GM21723 (cell line): ENCODE measurements at regions not wholly inside any gene's neighbourhood (a gene's known extent, or its start where the extent isn't known, plus 50 kb on each side); places are given as distances from the start of the nearest gene placed in this dataset.

Source experiments
- ATAC-seq: cut with Tn5 transposase; IDR thresholded peaks from one replicate; pipeline ENCODE4 v1.9.1; 2021; ENCODE audit warnings: mild to moderate bottlenecking, moderate library complexity; ENCODE audit not compliant: unreplicated experiment

- ATAC-seq = no peak
Measured at GRCh38 chr18:40921845-40922629, 1033.0 kb upstream of the PIK3C3 start.

DNA sequence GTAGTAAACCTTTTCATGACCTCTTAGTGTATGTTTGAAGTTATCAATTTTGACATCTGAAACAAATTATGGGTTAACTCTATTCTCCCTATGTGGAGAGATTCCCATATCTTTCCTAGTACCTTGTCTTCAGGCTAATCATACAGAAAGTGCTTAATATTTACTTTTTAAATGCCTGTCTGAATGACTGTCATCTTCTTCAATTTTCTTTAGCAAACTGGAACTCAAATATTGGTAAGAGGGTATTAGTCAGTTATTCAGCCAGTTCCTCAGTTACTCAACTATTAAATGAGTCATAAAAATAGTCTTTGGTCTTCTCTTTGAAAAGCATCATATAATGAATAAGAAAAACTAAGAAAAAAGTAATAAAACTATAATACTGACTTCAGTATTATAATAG, 1038.0 kb upstream of the PIK3C3 start:
- no peak for ATAC-seq

DNA sequence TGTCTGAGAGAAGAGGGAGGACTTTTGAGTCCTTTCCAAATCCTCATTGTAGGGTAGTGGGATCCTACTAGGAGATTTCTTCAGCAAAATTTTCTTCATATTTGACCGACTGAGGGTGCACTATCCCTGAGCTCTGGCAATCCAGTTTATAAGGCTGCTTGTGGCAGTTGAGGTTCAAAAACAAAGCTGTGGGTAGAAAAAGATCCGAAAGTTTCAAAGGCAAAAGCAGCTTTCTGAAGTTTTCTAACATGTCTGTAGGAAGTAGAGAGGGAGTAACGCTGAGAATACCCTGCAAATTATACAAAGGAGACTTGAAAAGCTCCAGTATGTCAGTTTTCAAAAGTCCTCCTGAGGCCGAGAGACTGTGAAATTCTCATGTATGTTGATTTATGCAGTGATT, 1039.3 kb upstream of the PIK3C3 start:
- ATAC-seq = no peak

GRCh38 chr18:40911582-40912254, 1043.3 kb upstream of the PIK3C3 start:
- ATAC-seq = no peak

- ATAC-seq = no peak
Measured at GRCh38 chr18:40911041-40911440, 1044.0 kb upstream of the PIK3C3 start.

DNA sequence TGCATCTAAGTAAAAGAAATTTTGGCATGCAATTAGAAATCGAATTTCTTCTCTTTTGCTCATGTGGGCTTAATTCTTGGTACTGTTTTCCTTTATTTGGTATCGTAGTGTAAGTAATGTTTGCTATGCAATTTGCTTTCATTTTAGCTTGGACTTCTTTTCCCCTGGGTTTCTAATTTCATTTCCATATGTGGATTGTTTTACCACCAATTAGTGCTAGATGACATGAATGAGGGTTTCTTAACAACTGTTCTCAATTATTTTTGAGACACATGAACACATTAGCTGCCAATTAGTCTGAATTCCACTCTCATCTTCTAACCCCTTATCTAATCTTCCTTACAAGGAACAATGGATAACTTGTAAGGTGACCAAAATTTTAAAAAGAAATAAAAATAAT, 1047.2 kb upstream of the PIK3C3 start:
- no peak for ATAC-seq

- no peak for ATAC-seq
Measured at GRCh38 chr18:40904295-40904694, 1050.7 kb upstream of the PIK3C3 start.

GRCh38 chr18:40902436-40902835, 1052.6 kb upstream of the PIK3C3 start:
- no peak for ATAC-seq

DNA sequence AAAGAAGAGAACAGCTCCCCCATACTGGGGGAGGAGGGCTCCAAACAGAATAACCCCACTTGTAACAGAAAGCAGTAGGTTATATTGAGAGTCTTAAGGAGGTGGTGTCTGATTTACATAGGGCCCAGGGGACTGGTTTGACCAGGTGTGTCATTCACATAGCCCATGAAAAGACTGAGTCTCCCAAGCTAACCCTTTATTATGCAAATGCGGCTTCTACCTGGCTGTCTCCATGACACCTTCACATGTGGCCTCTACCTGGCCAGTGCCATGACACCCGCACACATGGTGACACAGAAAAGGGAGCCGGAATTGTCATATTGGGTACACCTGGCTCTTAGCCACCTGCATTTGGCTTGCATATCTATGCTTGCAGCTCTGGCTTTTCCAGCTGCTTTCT, 1057.2 kb upstream of the PIK3C3 start:
- no peak for ATAC-seq

DNA sequence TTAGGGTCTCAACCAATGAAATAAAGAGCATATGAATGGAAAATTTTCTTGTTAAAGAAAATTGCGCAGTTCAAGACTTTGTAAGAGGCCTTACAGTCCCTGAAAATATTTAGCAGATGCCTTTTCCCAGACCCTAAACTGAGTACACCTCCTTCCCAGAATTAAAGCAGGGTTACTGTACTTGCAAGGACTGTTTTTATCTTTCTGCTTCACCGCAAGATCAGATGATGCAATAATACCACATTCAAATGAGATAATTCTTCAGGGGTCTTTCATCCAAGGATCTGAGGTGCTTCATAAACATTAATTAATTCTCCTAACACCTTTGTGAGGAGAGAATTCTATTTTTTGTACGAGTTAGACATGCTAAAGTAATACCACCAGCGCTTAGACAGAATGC, 1071.8 kb upstream of the PIK3C3 start:
- ATAC-seq = no peak

DNA sequence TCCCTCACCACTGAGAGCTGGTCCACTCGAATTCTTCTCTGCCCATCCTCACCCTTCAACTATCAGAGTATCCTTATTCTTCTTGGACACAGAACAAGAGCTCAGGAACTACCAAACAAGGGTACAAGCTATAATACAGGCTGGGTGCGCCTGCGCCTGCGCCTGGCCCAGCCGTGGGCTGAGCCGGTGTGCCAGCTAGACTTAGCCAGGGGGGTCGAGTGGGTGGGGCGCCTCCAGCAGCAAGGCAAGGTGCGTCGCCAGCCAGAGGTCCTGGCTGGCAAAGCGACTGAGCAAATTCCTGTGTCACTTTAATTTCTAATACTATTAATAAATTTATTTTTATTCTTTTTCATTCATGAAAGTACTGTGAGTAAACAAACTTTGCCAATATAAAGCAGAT, 1072.6 kb upstream of the PIK3C3 start:
- no peak for ATAC-seq

DNA sequence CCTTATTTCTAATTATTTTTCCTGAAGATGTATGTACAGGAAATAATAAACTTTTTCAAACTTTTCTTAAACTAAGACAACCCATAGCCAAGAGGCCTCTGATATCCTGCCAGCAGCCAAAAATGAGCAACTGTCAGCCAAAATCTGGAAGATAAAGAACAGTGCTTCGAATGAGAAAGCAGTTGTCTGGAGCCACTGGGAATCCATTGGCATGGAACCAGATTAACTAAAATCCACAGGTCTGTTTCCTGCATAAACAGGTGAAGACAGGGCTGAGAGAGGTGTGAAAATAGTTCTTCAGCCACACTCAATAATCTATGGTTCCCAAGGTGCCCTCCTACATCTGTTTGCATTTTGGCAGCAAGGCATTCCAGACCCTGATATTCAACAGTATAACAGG, 1076.7 kb upstream of the PIK3C3 start:
- no peak for ATAC-seq

GRCh38 chr18:40877096-40877495, 1077.9 kb upstream of the PIK3C3 start:
- no peak for ATAC-seq

DNA sequence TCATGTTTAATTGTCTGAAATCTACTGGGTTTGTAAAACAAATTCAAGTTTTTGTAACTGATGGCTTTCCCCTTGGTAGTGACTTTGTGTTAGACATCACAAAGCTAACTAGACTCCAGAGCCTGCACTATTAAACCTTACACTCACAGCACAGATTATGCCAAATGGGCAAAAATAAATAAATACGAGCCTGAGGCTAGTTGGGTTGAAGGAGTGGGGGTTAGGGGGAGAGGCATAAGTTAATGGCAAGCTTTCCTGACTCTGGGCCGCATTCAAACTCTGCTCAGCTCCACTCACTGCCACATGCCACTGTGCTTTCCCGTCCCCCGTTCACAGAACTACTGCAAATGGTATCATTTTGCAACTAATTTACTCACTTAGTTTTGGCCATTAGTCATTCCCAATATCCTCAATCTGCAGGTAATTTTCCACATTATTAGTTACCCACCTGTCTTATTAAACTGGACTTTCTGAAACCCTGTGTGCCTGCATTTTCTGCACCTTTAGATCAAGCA, 1079.9 kb upstream of the PIK3C3 start:
- ATAC-seq = no peak

DNA sequence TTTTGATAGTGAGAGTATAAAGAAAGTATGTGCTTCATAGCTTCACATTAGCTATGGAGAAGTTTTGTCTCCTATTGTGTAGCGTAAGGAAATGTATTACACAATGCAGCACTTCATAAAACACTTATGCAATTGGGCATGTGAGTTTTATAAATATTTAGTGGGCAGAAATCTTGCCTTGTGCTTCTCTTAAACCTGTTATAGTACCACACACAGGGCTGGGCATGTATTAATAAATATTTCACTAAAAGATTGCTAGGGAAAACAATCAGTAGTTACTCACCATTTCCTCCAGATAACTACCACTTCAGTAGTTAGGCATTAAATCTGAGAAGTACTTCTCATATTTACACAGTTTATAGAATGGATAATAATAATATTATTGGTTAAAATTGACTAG, 1080.8 kb upstream of the PIK3C3 start:
- ATAC-seq = no peak

- no peak for ATAC-seq
Measured at GRCh38 chr18:40868110-40868858, 1086.8 kb upstream of the PIK3C3 start.

GRCh38 chr18:40867459-40867858, 1087.6 kb upstream of the PIK3C3 start:
- no peak for ATAC-seq

GRCh38 chr18:40866968-40867367, 1088.1 kb upstream of the PIK3C3 start:
- no peak for ATAC-seq

GRCh38 chr18:40866013-40866645, 1088.9 kb upstream of the PIK3C3 start:
- ATAC-seq = no peak

GRCh38 chr18:40864846-40865245, 1090.2 kb upstream of the PIK3C3 start:
- no peak for ATAC-seq

GRCh38 chr18:40863801-40864200, 1091.2 kb upstream of the PIK3C3 start:
- no peak for ATAC-seq
